ENCODE measurements at regions not wholly inside any gene's neighbourhood (a gene's known extent, or its start where the extent isn't known, plus 50 kb on each side); places are given as distances from the start of the nearest gene placed in this dataset.

GRCh38 chr18:78673516-78674321 is 305.9 kb upstream of the SALL3 start:
- TF ChIP-seq CTCF (IDR thresholded peaks at IDR 0.05) (no peak), POLR2A (IDR thresholded peaks at IDR 0.05) (no peak)
